HG03432 (cell line): ENCODE measurements at regions not wholly inside any gene's neighbourhood (a gene's known extent, or its start where the extent isn't known, plus 50 kb on each side); places are given as distances from the start of the nearest gene placed in this dataset.

Experiments
- ATAC-seq: cut with Tn5 transposase; IDR thresholded peaks from one replicate; pipeline ENCODE4 v1.9.1; 2021; ENCODE audit warnings: mild to moderate bottlenecking, moderate library complexity; ENCODE audit not compliant: unreplicated experiment

DNA sequence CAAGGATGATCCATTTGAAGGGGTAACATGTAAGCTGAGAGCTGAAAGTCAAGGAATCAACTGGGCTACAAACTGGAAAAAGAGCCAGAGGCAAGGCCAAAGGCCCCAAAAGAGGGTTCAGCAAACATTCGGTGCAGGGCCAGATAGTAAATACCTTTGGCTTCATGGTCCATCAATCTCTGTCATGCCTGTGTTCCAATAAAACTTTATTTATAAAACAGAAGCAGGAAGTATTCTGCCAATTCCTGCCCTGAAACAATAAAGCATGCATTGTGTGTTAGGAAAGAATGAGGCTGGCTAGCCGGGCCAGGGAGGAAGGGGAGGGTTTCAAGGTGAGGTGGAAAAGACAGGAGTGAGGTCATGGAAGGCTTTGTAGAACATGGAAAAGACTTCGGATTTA lies 107.1 kb downstream of the LBH start:
- ATAC-seq = no peak

DNA sequence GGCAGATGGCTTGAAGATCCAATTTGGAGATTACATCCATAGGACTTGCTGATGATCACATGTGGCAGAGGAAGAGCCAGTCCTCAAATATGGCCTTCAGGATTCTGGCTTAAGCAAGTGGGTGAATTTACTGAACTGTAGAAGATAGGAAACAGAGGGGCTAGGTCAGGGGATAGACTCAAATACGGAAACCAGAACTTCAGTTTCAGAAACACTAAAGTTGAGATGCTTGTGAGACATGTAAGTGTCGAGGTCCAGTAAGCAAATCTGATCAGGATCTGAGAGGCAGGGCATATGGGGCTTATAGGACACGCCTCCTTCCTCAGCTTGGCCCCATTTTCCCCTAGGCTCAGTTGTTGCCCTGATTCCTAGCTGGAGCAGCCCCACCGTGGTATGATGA lies 107.7 kb downstream of the LBH start:
- ATAC-seq = no peak

DNA sequence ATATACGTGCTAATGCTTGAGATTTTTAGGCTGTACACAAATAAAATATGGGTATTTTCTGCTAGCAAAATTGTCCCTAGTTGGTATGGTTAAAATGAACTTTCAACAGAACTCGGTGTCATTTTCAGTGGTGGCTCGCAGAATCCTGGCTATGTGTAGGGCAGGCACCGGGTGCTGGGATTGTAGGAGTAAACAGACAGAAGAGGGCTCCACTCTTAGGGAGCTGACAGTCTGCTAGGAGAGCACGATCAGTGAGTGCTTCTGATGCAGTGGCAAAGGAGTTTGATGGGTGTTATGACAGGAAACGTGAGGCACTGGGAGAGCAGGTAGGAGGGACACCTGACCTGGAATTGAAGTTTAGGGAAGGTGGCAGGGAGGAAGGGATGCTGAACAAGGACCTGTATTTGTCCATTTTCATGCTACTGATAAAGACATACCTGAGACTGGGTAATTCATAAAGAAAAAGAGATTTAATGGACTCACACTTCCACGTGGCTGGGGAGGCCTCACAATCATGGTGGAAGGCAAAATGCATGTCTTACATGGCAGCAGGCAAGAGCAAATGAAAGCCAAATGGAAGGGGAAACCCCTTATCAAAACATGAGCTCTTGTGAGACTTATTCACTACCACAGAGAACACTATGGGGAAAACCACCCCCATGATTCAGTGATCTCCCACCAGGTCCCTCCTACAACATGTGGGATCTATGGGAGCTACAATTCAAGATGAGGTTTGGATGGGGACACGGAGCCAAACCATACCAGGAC lies 105.4 kb upstream of the LCLAT1 start:
- no peak for ATAC-seq

DNA sequence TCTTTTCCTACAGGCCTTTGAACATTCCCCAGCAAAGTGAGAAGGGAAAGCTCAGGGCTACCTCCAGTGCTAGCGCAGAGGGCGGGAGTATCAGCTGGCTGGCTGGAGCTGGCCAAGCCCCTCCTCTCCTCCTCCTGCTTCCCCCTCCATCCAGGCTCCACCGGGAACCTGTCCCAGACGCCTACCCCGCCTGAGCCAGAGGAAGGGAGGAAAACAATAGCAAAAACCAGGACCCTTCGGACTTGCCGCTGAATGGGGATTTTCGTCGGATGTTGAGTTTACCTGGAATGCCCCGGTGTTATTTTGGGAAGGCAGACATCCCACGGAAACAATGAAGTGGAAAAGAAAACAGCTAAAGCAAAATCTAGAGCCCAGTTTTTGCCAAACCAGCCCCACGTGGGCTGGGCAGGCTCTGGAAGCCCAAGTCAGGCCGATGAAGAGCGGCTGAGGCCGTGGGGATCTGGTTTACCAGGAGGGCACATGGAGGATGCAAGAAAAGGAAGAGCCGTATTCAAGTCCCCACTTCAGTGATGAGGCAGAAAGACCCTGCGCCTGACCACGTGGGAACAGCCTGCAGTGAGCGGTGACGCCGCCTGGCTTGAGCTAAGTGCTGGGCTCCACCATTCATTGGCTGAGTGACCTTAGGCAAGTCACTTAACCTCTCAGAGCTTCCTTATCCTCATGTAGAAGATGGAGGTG lies 100.4 kb upstream of the LCLAT1 start:
- ATAC-seq = no peak

DNA sequence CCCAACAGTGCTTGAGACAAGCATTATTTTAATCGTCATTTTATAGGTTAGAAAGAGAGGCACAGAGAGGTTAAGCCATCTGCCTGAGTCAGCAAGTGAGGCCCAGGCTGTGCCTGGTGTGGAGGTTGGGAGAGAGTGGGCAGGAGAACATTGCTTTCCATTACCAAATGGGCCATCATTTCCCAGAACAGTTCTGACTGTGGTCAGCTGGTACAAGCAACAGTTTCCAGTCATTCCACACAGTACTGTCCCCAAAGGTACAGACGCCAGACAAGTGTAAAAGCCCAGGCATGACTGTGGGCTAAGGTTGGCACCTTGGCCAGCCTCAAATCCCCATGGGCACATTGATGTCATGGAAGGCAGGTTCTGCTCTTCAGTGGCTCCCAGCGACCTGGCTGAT lies 98.2 kb upstream of the LCLAT1 start:
- ATAC-seq = no peak

DNA sequence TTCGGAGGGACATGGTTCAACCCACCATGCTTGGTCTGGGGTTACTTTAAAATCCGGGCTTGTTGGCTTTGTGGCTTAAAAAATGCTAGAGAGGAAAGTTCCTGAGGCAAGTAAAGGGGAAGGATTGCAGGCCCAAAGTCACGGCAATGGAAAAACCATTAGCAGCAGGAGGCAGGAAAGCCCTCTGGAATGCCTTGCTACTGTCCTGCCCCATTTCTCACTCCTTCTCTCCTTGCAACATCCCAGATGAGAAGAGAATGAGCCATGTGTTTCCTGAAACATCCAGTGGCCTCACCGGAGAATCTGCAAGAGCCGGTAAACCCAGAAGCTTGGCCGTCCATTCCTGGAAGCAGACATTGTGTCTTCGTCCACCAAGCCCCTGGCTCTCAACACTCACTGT lies 97.4 kb upstream of the LCLAT1 start:
- ATAC-seq = no peak

DNA sequence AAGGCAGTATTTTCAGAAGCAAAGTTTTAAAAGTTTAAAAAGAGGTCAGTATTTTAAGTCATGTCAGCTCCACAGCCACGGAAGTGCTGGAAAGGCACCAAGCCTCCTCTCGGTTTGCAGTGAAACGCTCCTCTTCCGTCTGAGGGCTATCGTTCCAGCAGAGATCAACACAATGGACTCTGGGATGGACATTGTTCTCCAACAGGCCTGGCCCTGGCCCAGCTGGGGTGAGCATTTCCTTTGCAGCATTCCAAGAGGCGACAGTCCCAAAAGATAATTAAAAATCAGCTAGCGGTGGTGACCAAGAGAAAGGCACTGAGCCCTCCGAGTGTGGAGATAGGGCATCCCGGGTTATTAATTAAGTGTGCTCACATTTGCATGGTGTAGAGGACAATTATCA lies 95.9 kb upstream of the LCLAT1 start:
- ATAC-seq = no peak

DNA sequence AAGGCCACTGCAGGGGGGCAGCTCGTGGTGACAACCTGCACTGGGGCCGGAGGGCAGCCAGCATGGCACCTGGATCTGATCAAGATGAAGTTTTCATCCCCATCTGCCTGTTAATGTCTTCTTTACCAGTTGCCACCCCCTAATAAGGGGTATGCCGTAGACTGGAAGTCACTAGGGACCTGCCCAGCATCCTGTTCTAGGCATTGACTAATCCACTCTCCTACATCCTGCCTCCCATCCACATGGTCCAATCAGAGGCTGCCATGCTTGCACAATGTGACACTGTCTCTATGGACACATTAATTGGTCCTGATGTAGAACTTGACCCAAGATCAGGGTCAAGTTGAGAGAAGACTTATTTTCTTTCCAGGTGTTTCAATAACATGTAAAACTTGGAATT lies 95.1 kb upstream of the LCLAT1 start:
- no peak for ATAC-seq

DNA sequence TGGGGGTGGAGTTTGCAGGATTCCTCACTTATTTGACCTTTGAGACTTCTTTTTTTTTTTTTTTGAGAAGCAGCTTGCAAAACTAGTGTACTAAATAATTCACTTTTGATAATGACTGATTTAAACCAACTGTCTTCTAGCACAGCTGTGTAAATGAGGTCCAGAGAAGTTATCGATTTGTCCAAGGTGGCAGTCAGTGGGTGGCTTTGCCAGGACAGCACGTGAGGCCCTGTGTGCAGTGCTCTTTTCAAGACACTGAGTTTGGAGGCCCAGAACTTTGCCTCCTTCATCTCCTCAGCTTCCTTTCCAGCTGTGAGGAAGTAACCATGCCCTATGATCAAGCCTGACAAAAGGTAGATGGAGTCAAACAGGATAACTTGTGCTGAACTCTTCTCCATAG lies 92.9 kb upstream of the LCLAT1 start:
- ATAC-seq = no peak

DNA sequence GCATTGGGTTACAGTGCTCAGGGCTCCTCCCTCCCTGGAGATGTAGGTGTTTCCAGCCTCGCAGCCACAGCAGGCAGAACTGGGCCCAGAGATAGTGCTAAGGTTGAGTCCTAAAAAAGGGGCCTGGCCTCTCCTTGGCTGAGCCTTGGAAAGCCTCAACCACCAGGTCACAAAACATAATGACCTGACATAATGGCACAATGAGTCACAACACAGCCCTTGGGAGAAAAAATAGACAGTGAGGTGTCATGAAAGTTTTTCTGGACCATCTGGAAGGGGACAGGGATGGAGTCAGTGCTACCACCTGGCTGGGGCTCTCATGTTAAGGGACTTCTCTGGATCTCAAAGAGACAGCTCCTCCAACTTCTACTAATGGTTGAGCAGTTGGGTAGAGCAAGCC lies 92.4 kb upstream of the LCLAT1 start:
- no peak for ATAC-seq

DNA sequence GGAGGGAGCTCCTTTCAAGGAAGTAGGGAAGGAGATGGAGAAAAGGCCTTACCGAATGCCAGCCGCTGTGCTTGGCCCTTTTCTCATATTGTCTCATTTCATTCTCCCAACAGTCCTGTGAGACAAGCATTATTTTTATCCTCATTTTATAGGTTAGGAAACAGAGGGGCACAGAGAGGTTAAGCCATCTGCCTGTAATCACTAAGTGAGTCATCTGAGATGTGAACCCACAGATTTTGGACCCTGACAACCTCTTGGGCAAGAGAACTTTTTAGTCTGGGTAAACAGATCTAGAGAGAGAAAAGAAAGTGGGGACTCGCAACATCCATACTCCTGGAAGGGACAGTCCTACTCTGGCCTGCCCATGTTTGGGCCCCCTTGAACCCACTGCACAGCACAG lies 91.7 kb upstream of the LCLAT1 start:
- ATAC-seq = no peak

DNA sequence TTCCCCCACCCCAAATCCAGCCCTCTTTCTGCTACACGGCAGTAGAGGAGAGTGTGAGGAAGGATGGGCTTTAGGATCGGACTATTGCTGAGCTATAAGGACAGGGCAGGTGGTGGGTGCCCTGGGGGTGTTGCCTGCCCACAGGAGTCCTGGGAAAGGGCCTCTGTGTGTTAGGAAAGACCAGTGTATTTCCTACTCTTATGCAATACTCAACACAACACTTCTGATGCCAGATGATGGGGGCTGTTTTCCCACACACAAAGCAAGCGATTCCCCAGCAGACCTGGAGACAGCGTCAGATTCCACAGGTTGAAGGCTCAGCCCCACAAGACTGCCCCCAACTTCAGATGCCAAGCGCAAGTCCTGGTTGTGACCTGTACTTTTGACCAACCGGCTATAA lies 91.0 kb upstream of the LCLAT1 start:
- ATAC-seq = no peak

DNA sequence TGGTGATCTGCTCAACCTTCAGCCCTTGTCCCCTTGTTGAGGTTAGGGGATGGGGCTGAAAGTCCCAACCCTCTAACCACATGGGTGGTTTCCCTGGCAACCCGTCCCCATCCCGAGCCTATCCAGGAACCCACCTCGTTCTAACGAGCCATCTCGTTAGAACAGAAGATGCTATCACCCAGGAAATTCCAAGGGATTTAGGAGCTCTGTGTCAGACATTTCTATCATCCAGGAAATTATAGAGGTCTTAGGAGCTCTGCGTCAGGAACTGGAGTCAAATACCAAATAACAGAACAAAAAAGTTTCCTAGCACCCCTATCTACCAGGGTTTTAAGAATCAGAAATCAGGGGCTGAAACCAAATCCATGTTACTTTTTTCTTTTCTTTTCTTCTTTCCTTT lies 90.3 kb upstream of the LCLAT1 start:
- ATAC-seq = no peak

DNA sequence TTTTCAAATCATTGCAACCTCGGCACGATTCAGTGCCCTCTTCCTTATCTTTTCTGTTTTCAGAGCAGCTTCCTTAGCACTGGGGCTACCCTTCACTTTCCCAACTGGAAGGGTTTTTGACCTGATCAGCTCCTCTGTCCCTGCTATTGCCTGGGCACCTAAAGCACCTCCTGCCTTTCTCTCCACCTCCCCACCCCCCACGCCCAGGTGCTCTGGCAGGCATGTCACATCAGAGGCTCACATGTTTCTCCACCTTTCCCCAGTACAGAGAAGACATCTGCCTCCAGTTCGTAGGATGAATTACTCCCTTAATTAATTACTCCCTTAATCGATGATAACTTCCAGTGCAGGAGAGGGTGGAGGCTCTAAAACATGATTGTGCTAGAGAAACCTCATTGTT lies 88.7 kb upstream of the LCLAT1 start:
- no peak for ATAC-seq

DNA sequence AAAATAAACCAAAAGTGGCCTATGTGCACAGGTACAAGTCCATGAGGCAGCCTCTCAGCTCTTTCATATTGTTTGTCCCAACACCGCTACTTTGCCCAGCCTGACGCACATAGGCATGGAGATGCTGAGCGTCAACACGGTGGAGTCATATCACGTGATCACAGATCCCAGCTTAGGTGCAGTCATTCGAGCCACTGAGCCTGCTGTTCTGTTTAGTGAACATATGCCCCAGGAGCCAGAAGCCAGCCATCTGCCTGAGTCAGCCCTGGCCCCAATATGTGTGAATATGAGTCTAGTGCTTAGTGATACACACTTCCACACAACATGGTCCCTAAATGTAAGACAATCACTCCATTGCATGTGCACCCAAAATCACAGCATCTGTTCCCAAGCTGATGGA lies 88.2 kb upstream of the LCLAT1 start:
- no peak for ATAC-seq

DNA sequence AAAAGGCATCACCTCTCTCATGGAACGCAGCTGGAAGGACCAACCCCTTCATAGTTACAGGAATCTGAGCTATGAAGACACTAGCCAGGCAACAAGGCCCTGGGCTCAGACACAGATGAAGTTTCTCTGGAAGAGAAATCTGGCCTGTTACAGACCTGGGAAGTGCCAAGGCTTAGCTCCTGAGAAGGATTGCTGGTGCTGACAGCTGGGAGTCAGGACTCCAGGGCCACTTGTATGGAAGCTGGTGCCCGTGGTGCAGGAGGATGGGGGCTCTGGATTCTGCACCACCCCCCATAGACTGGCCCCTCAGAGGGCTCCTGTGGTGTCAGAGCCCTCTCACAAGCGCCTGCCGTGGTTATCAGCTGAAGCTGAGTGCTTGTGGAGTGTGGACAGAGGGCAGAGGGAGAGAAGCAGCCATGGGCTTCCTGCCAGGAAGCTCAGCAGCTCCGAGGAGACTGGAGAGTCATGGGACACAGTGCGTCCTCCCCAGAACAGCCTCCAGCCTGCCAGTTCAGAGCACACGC lies 87.3 kb upstream of the LCLAT1 start:
- ATAC-seq = no peak

DNA sequence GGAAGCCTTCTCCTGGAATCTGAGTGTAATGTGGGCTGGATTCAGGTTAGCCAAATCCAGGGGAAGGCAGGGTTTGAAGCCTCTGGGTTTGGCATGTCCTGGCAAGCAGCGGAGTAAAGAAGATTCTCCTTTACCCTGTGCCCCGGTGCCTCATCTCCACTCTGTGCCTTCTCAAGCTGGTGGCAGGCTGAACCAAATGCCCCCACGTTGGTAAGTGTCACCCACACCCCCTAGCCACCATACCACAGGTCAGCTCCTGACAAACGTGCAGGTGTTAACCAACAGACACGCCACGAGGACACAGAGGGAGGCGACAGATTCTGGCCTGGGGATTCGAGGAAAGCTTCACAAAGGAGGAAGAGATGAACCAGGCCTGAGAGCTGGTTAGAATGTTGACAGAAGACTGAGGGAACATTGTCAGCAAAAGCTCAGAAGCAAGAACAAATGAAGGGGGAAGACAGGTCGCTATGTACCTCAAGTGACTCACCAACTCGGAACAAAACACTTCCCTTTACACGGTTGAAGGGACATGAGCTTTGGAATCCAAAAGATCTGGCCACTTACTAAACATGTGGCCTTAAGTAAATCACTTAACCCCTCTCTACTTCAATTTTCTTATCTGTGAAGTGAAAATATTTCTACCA lies 85.2 kb upstream of the LCLAT1 start:
- no peak for ATAC-seq

DNA sequence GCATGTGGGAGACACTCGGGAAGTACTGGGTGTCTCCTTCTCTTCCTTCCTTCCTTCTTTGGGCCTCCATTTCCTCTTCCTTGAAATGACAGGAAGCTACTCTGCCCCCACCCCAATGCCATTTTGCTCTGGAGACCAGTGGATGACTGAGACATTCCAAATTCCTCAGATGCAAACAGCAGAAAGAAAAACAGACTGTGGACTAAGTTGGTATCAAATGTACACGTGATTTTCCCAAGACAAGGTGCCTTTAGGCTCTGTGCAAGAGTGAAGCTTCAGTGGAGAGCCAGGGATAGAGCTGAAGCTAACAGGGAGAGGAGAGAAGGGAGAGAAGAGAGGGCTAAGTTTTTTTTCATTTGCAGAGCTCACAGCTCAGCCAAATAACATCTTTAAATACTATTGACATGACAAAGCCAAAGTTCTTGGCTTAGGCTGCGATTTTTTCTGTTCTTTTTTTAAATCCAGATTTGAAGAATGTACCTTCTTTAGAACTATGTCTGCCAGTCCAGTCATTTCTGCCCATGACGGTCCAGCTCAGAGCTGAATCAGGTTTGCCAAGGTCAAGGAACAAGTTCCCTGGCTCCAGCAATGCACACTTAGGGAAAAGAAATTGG lies 84.5 kb upstream of the LCLAT1 start:
- ATAC-seq = no peak

DNA sequence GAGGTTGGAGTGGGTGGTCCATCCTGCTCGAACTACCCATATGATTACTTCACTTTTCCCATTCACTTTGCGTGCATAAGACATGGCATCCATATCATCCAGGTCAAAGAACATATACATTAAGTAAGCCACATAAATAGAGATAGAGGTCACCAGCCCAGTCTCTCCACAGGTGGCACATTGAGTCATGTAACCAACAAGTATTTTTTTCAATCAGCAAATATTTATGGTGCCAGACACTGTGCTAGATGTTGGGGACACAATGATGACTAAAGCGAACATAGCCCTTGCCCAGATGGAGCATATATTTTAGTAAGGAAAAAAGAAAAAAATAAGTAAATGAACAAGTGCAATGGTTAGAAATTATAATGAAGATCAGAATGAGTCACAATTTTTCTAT lies 83.6 kb upstream of the LCLAT1 start:
- no peak for ATAC-seq

DNA sequence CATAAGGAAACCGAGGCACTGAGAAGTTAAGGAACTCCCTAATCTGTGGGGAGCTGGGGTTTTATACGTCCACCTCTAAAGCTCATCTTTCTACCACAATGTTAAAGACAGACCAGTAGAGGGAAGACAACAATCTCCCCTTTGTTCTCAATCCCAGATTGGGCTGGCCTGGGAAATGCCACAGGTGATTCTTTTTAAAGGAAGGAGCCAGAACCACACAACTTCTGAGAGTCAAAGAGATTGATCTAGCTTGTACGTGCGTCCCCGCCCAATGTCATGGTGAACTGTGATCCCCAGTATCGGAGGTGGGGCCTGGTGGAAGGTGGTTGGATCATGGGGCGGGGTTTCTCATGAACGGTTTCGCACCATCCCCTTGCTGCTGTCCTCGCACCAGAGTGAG lies 81.8 kb upstream of the LCLAT1 start:
- ATAC-seq = no peak

DNA sequence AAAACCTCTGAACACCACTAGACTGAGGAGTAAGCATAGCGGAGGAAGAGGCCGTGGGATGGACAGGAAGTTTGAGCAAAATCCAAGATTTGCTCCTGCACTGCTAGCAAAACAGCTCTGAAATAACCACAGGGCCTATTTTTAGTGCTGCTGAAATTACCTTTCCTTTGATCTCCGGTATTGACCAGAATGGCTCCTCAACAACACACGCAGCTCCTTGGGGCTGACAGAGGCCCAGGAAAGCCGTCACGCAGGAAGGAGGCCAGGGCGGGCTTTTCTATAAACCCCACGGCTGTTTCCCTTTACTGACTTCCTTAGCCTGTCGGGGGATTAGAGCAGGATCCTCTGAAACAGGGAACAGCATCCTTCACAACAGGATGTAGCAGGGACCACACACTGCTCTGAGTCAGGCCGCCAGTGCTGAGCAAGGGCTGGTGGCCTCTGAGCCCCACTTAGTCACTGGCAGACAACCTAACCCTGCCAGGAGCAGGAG lies 80.8 kb upstream of the LCLAT1 start:
- no peak for ATAC-seq
